PFSK-1 (cell line): ENCODE measurements at regions not wholly inside any gene's neighbourhood (a gene's known extent, or its start where the extent isn't known, plus 50 kb on each side); places are given as distances from the start of the nearest gene placed in this dataset.

Experiments used
- FOXP2 ChIP-seq: optimal IDR thresholded peaks from 2 replicates; pipeline ENCODE3; 2011; ENCODE audit warnings: borderline replicate concordance, control low read depth, inconsistent platforms; ENCODE audit not compliant: insufficient read depth; ENCODE audit errors: extremely low read length, extremely low read depth
- POLR2AphosphoS5 ChIP-seq: IDR thresholded peaks from 2 replicates; pipeline ENCODE4 v1.6.1; 2012; ENCODE audit warnings: low read depth, mild to moderate bottlenecking, control low read depth, low read length, moderate library complexity
- REST ChIP-seq, 2 experiments: IDR thresholded peaks; 2 replicates each; pipeline versions ENCODE4 v1.6.1 to v1.8.0; 2011 to 2012; ENCODE audit warnings: low read depth in 2 of 2, low read length in 2 of 2, control low read depth in 1 of 2, inconsistent platforms in 1 of 2, mild to moderate bottlenecking in 1 of 2, moderate library complexity in 1 of 2; ENCODE audit not compliant: insufficient read depth in 1 of 2
- SIN3A ChIP-seq: IDR thresholded peaks from 2 replicates; pipeline ENCODE4 v1.6.1; 2012; ENCODE audit warnings: mild to moderate bottlenecking, low read length, moderate library complexity, borderline replicate concordance; ENCODE audit not compliant: insufficient read depth
- TAF1 ChIP-seq: IDR thresholded peaks from 2 replicates; pipeline ENCODE4 v1.6.1; 2012; ENCODE audit warnings: low read length, control low read depth, borderline replicate concordance; ENCODE audit not compliant: insufficient read depth

GRCh38 chr5:91741764-91742505, 358.8 kb upstream of the ARRDC3 start:
- TF ChIP-seq FOXP2 (no peak), TAF1 (no peak), SIN3A (no peak), POLR2AphosphoS5 (no peak), REST (IDR thresholded peaks at IDR 0.05; ENCODE audit: insufficient read depth in 1 of 2, low read depth in 2 of 2, low read length in 2 of 2) (no peak)

GRCh38 chr5:91730026-91730425, 346.9 kb upstream of the ARRDC3 start:
- TF ChIP-seq REST (IDR thresholded peaks at IDR 0.05; ENCODE audit: insufficient read depth in 1 of 2, low read depth in 2 of 2, low read length in 2 of 2) (no peak), POLR2AphosphoS5 (no peak), SIN3A (no peak), TAF1 (no peak), FOXP2 (no peak)

GRCh38 chr5:91727463-91727862, 344.3 kb upstream of the ARRDC3 start:
- TF ChIP-seq TAF1 (no peak), FOXP2 (no peak), POLR2AphosphoS5 (no peak), REST (IDR thresholded peaks at IDR 0.05; ENCODE audit: insufficient read depth in 1 of 2, low read depth in 2 of 2, low read length in 2 of 2) (no peak)

GRCh38 chr5:91722736-91723467, 339.8 kb upstream of the ARRDC3 start:
- TF ChIP-seq TAF1 (no peak), SIN3A (no peak), POLR2AphosphoS5 (no peak), REST (IDR thresholded peaks at IDR 0.05; ENCODE audit: insufficient read depth in 1 of 2, low read depth in 2 of 2, low read length in 2 of 2) (no peak), FOXP2 (no peak)

- no peak for TF ChIP-seq FOXP2
These were observed 329.6 kb upstream of the ARRDC3 start for GRCh38 chr5:91712718-91713117.
